ENCODE measurements at regions not wholly inside any gene's neighbourhood (a gene's known extent, or its start where the extent isn't known, plus 50 kb on each side); places are given as distances from the start of the nearest gene placed in this dataset.

DNA sequence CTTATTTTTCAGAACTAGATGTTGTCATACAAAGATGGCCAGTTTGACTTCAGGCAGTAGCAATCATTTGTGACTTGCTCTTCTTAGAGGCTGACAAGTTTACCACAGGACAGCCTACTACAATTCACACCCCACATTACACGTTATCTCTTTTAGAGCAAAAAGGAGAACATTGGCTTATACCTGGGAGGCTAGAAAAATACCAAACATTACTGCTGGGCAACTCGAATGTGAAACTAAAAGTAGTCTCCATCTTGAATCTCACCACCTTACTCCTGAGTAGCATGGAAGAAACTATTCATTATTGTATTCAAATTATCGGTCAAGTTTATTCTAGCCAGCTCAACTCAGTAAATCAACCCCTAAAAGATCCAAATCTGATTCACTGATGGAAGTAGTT is 90.7 kb upstream of the TMEM26 start:
- H3K36me3 ChIP-seq (ENCODE audit: control insufficient read depth, insufficient read depth, low read length): no peaks in the 10 kb centered on the region
- no peaks in the 10 kb centered on the region for H3K36me3 Mint-ChIP-seq (ENCODE audit: low read depth)
- no peaks in the 10 kb centered on the region for H3K27me3 ChIP-seq (ENCODE audit: control insufficient read depth, insufficient read depth, low read length, poor library complexity, severe bottlenecking)
- H3K9me3 ChIP-seq (ENCODE audit: control insufficient read depth, low read length): no peaks in the 10 kb centered on the region
- no peak overlapping the region for H3K4me3 Mint-ChIP-seq
- no peaks in the 10 kb centered on the region for H3K4me1 ChIP-seq (ENCODE audit: control insufficient read depth, insufficient read depth, low read length)
- H3K4me3 ChIP-seq (ENCODE audit: low read length): no peak overlapping the region
- H3K27ac Mint-ChIP-seq: no peak overlapping the region
- no peaks in the 10 kb centered on the region for H3K27me3 Mint-ChIP-seq (ENCODE audit: insufficient read depth)
- no peaks in the 10 kb centered on the region for H3K9me3 Mint-ChIP-seq
- 61 to 83% methylated on average over 1 to 3 of the region's 3 CpGs for WGBS, 2 experiments (ENCODE audit: insufficient coverage in 1 of 2, insufficient read length in 1 of 2)
- no peaks in the 10 kb centered on the region for H3K4me1 Mint-ChIP-seq
- no peak for DNase-seq
- no peak overlapping the region for H3K9ac ChIP-seq (ENCODE audit: extremely low read depth, low read length, poor library complexity, severe bottlenecking)
- no peak overlapping the region for H3K27ac ChIP-seq (ENCODE audit: low read depth, low read length)
- TF ChIP-seq, protein P1, sequence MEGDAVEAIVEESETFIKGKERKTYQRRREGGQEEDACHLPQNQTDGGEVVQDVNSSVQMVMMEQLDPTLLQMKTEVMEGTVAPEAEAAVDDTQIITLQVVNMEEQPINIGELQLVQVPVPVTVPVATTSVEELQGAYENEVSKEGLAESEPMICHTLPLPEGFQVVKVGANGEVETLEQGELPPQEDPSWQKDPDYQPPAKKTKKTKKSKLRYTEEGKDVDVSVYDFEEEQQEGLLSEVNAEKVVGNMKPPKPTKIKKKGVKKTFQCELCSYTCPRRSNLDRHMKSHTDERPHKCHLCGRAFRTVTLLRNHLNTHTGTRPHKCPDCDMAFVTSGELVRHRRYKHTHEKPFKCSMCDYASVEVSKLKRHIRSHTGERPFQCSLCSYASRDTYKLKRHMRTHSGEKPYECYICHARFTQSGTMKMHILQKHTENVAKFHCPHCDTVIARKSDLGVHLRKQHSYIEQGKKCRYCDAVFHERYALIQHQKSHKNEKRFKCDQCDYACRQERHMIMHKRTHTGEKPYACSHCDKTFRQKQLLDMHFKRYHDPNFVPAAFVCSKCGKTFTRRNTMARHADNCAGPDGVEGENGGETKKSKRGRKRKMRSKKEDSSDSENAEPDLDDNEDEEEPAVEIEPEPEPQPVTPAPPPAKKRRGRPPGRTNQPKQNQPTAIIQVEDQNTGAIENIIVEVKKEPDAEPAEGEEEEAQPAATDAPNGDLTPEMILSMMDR (conservative IDR thresholded peaks at IDR 0.05): no peak

DNA sequence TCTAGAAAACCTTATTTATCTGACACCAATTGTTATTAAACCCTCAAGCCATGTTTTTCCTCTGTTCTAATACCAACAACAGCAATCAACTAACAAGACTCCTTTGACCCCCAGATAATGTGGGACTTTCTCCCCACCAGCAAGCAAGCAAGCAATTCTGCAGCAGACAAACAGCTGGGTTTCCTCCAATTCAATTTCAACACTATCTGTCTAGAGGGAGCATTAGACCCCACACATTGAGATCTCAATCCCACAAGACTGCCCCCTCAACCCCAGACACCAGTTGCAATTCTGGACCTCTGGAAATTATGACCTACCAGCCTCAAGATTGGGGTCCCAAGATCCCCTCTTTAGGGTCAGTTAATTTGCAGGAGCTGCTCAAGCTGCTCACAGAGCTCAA is 89.4 kb upstream of the TMEM26 start:
- H3K4me1 Mint-ChIP-seq: no peaks in the 10 kb centered on the region
- H3K4me3 Mint-ChIP-seq: no peak overlapping the region

DNA sequence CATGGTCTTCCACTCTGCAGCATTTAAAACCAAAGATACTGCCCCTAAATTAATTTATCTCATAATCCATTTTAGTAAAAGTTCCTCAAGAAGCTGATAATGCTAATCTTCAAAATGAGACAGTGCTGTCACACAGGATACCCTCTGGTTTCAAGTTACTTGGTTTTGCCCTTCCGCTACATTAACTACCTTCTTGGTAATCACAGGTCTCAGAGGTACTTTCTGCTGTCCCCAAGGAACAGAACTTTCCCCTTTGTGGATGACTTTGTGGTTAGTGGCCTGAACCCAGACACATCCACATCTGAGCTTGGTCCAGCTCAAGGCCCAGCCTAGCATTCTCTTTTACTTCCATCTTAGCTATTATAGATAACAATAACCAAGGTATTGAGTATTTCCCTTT is 88.8 kb upstream of the TMEM26 start:
- 86 to 94% methylated on average over 1 of the region's 1 CpG for WGBS, 2 experiments (ENCODE audit: insufficient coverage in 1 of 2, insufficient read length in 1 of 2)
- Mint-ChIP-seq H3K4me1 (no peaks in the 10 kb centered on the region), H3K4me3 (no peak overlapping the region), H3K9me3 (no peaks in the 10 kb centered on the region), H3K36me3 (ENCODE audit: low read depth) (no peaks in the 10 kb centered on the region), H3K27me3 (ENCODE audit: insufficient read depth) (no peaks in the 10 kb centered on the region), H3K27ac (no peak overlapping the region)
- TF ChIP-seq, protein P1 (conservative IDR thresholded peaks at IDR 0.05): no peak
- no peak overlapping the region for H3K27ac ChIP-seq (ENCODE audit: low read depth, low read length)
- no peak overlapping the region for H3K4me3 ChIP-seq (ENCODE audit: low read length)
- H3K9ac ChIP-seq (ENCODE audit: extremely low read depth, low read length, poor library complexity, severe bottlenecking): no peak overlapping the region
- no peaks in the 10 kb centered on the region for H3K4me1 ChIP-seq (ENCODE audit: control insufficient read depth, insufficient read depth, low read length)
- DNase-seq: no peak
- no peaks in the 10 kb centered on the region for H3K9me3 ChIP-seq (ENCODE audit: control insufficient read depth, low read length)
- H3K36me3 ChIP-seq (ENCODE audit: control insufficient read depth, insufficient read depth, low read length): no peaks in the 10 kb centered on the region
- H3K27me3 ChIP-seq (ENCODE audit: control insufficient read depth, insufficient read depth, low read length, poor library complexity, severe bottlenecking): no peaks in the 10 kb centered on the region

More for the DNA sequence above, 89.4 kb upstream of the TMEM26 start:
- no peaks in the 10 kb centered on the region for H3K27me3 ChIP-seq (ENCODE audit: control insufficient read depth, insufficient read depth, low read length, poor library complexity, severe bottlenecking)
- Mint-ChIP-seq H3K27me3 (ENCODE audit: insufficient read depth) (no peaks in the 10 kb centered on the region), H3K36me3 (ENCODE audit: low read depth) (no peaks in the 10 kb centered on the region), H3K27ac (no peak overlapping the region), H3K9me3 (no peaks in the 10 kb centered on the region)
- H3K9me3 ChIP-seq (ENCODE audit: control insufficient read depth, low read length): no peaks in the 10 kb centered on the region
- no peak overlapping the region for H3K27ac ChIP-seq (ENCODE audit: low read depth, low read length)
- no peak overlapping the region for H3K9ac ChIP-seq (ENCODE audit: extremely low read depth, low read length, poor library complexity, severe bottlenecking)
- no peaks in the 10 kb centered on the region for H3K4me1 ChIP-seq (ENCODE audit: control insufficient read depth, insufficient read depth, low read length)
- no peak overlapping the region for H3K4me3 ChIP-seq (ENCODE audit: low read length)
- TF ChIP-seq, protein P1 (conservative IDR thresholded peaks at IDR 0.05): no peak
- H3K36me3 ChIP-seq (ENCODE audit: control insufficient read depth, insufficient read depth, low read length): no peaks in the 10 kb centered on the region
- DNase-seq: no peak

All from endodermal cell (in vitro differentiated cells).